ENCODE measurements at regions not wholly inside any gene's neighbourhood (a gene's known extent, or its start where the extent isn't known, plus 50 kb on each side); places are given as distances from the start of the nearest gene placed in this dataset.

DNA sequence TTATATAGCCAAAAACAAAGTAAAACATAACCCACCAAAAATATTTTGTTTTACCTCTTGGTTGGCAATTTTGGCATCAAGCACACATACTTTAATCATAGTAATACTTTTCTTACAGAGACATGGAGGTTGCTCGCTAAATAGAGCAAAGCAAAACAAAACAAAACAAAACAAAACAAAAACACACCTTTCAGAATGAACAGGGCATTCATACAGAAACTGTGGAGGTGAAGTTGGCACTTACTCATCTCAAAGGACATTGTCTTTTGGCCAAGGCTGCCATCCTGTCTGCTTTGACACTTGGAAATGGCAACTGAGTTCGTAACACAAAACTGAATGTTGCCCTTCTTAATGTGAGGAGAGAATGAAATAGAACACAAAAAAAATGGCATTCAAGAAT, 773.1 kb downstream of the USP25 start:
- H3K4me1 ChIP-seq (ENCODE audit: control insufficient read depth, insufficient read depth, low read length) = no peaks in the 10 kb centered on the region
- H3K9me3 ChIP-seq (ENCODE audit: control insufficient read depth, low read length) = no peaks in the 10 kb centered on the region
- no peak overlapping the region for H3K27ac ChIP-seq (ENCODE audit: insufficient read depth, low read depth, low read length, poor library complexity, severe bottlenecking)
- no peak overlapping the region for H3K4me3 ChIP-seq (ENCODE audit: insufficient read depth, low read depth, low read length)
- H3K27me3 ChIP-seq (ENCODE audit: control insufficient read depth, insufficient read depth, low read length, poor library complexity, severe bottlenecking) = no peaks in the 10 kb centered on the region
- H3K36me3 ChIP-seq (ENCODE audit: control insufficient read depth, insufficient read depth, low read length) = no peaks in the 10 kb centered on the region
- WGBS, 2 experiments = 91 to 97% methylated on average over 2 of the region's 2 CpGs

DNA sequence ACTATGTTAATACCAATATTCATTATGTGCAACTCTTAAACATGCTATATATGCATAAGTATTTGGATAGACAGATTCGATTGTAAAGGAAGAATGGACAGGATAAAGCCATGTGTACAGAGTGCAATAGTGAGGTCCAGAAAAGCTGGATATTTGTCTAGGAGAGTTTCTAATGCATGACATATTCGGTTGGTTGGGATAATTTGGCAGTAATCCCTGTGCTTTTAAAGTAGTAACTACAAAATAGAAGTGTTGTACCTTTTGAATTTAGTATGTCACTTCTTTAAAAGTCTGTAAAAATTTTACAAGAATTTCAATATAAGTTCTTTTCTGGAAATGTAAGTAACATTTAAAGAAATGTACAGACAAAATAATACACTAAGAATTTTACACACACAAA, 774.5 kb downstream of the USP25 start:
- Histone ChIP-seq H3K9me3 (ENCODE audit: control insufficient read depth, low read length) (no peaks in the 10 kb centered on the region), H3K4me3 (ENCODE audit: insufficient read depth, low read depth, low read length) (no peak overlapping the region), H3K27ac (ENCODE audit: insufficient read depth, low read depth, low read length, poor library complexity, severe bottlenecking) (no peak overlapping the region), H3K4me1 (ENCODE audit: control insufficient read depth, insufficient read depth, low read length) (no peaks in the 10 kb centered on the region), H3K27me3 (ENCODE audit: control insufficient read depth, insufficient read depth, low read length, poor library complexity, severe bottlenecking) (no peaks in the 10 kb centered on the region), H3K36me3 (ENCODE audit: control insufficient read depth, insufficient read depth, low read length) (no peaks in the 10 kb centered on the region)
- WGBS, 2 experiments = 84 to 94% methylated on average over 2 of the region's 2 CpGs

DNA sequence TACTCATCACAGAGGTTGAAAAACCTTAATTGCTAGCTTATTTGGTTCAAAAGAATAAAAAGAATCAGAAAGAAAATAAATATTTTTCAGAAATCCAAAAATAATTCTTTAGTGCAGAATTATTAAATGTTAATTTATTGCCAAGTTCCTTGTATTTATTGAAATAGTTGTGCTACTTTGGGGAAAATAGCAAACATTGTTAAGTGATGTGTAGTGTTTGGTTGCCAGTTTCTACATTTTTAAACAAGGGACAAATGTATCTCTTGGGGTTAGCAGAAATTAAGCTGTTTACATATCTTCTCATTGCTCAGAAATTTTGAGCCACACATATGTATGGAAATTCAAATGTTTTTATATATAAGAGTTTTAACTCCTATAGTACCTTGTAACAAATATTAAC, 775.0 kb downstream of the USP25 start:
- H3K27ac ChIP-seq (ENCODE audit: insufficient read depth, low read depth, low read length, poor library complexity, severe bottlenecking) = no peak overlapping the region
- H3K4me1 ChIP-seq (ENCODE audit: control insufficient read depth, insufficient read depth, low read length) = no peaks in the 10 kb centered on the region
- H3K27me3 ChIP-seq (ENCODE audit: control insufficient read depth, insufficient read depth, low read length, poor library complexity, severe bottlenecking) = no peaks in the 10 kb centered on the region
- H3K36me3 ChIP-seq (ENCODE audit: control insufficient read depth, insufficient read depth, low read length) = no peaks in the 10 kb centered on the region
- H3K4me3 ChIP-seq (ENCODE audit: insufficient read depth, low read depth, low read length) = no peak overlapping the region
- H3K9me3 ChIP-seq (ENCODE audit: control insufficient read depth, low read length) = no peaks in the 10 kb centered on the region

DNA sequence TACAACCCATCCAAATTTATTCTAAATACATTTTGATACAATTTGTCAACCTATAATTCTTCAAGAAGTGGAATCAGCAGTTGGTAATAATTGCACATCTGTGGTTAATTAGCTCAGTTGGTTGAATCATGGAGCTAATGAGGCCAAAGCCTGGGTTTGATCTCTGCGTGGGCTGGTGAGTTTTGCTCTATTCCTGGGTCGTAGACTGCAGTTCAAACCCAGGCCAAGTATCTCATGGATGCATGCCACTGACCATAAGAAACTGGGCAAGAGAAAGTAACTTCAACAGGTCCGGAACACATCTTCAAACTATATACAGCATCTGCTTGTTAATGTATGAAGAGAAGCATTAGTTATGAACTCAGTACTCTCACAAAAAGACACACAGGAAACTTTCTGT, 779.7 kb downstream of the USP25 start:
- 92 to 97% methylated on average over 2 to 3 of the region's 3 CpGs for WGBS, 2 experiments
- no peaks in the 10 kb centered on the region for H3K27me3 ChIP-seq (ENCODE audit: control insufficient read depth, insufficient read depth, low read length, poor library complexity, severe bottlenecking)
- H3K36me3 ChIP-seq (ENCODE audit: control insufficient read depth, insufficient read depth, low read length) = no peaks in the 10 kb centered on the region
- no peak overlapping the region for H3K27ac ChIP-seq (ENCODE audit: insufficient read depth, low read depth, low read length, poor library complexity, severe bottlenecking)
- H3K4me3 ChIP-seq (ENCODE audit: insufficient read depth, low read depth, low read length) = no peak overlapping the region
- H3K9me3 ChIP-seq (ENCODE audit: control insufficient read depth, low read length) = no peaks in the 10 kb centered on the region
- no peaks in the 10 kb centered on the region for H3K4me1 ChIP-seq (ENCODE audit: control insufficient read depth, insufficient read depth, low read length)

DNA sequence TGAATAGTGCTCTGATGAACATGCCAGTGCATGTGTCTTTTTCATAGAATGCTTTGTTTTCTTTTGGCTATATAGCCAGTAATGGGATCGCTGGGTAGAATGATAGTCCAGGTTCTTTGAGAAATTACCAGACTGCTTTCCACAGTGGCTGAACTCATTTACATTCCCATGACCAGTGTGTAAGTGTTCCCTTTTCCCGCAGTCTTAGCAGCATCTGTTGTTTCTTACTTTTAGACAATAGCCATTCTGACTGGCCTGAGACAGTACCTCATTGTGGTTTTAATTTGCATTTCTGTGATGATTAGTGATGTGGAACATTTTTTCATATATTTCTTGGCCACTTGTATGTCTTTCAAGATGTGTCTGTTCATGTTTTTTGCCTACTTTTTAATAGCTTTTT, 784.5 kb downstream of the USP25 start:
- no peaks in the 10 kb centered on the region for H3K27me3 ChIP-seq (ENCODE audit: control insufficient read depth, insufficient read depth, low read length, poor library complexity, severe bottlenecking)
- no peaks in the 10 kb centered on the region for H3K9me3 ChIP-seq (ENCODE audit: control insufficient read depth, low read length)
- WGBS, 2 experiments = 95 to 96% methylated on average over 2 of the region's 2 CpGs
- H3K27ac ChIP-seq (ENCODE audit: insufficient read depth, low read depth, low read length, poor library complexity, severe bottlenecking) = no peak overlapping the region
- H3K4me3 ChIP-seq (ENCODE audit: insufficient read depth, low read depth, low read length) = no peak overlapping the region
- no peaks in the 10 kb centered on the region for H3K4me1 ChIP-seq (ENCODE audit: control insufficient read depth, insufficient read depth, low read length)
- no peaks in the 10 kb centered on the region for H3K36me3 ChIP-seq (ENCODE audit: control insufficient read depth, insufficient read depth, low read length)

DNA sequence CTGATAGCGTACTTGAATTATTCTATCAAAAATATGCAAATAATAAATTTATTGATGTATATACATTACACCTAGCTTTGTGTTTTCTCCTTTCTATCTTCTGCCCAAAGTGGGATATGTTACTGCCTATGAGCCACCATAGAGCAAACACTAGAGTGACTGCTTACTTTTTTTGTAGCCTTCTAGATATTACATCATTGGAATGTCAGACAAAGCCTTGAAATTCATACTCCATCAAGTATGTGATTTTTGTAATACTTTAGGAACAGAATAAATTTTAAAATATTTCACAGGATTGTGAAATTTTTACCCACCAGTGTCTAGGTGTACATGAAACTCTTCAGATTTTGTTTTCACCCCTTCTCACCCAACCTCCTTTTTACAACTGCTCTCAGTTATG, 787.6 kb downstream of the USP25 start:
- H3K4me1 ChIP-seq (ENCODE audit: control insufficient read depth, insufficient read depth, low read length) = no peaks in the 10 kb centered on the region
- no peak overlapping the region for H3K4me3 ChIP-seq (ENCODE audit: insufficient read depth, low read depth, low read length)
- no peaks in the 10 kb centered on the region for H3K27me3 ChIP-seq (ENCODE audit: control insufficient read depth, insufficient read depth, low read length, poor library complexity, severe bottlenecking)
- no CpG with 5 or more reads among the region's 1 CpG for WGBS, 2 experiments
- no peaks in the 10 kb centered on the region for H3K36me3 ChIP-seq (ENCODE audit: control insufficient read depth, insufficient read depth, low read length)
- no peaks in the 10 kb centered on the region for H3K9me3 ChIP-seq (ENCODE audit: control insufficient read depth, low read length)
- no peak overlapping the region for H3K27ac ChIP-seq (ENCODE audit: insufficient read depth, low read depth, low read length, poor library complexity, severe bottlenecking)

DNA sequence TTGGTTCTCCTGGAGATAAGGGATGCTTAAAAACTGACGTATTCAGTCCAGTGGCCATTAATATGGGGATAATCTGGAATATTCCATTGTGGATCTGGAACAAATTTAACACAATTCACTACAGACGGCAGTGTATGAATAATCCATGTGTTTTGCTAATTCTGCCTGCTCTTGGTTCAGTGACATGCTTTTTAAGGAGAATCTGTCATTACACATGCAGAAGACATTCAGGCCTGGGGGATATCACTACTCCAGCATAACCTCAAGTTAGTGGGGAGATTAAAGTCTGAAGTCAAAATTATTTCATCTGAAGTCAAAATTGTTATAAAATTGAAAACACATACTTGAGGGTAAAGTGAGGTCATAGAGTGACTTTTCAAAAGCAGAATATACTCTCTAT, 789.3 kb downstream of the USP25 start:
- no peak overlapping the region for H3K4me3 ChIP-seq (ENCODE audit: insufficient read depth, low read depth, low read length)
- H3K27me3 ChIP-seq (ENCODE audit: control insufficient read depth, insufficient read depth, low read length, poor library complexity, severe bottlenecking) = no peaks in the 10 kb centered on the region
- no peaks in the 10 kb centered on the region for H3K4me1 ChIP-seq (ENCODE audit: control insufficient read depth, insufficient read depth, low read length)
- no peaks in the 10 kb centered on the region for H3K36me3 ChIP-seq (ENCODE audit: control insufficient read depth, insufficient read depth, low read length)
- no peak overlapping the region for H3K27ac ChIP-seq (ENCODE audit: insufficient read depth, low read depth, low read length, poor library complexity, severe bottlenecking)
- H3K9me3 ChIP-seq (ENCODE audit: control insufficient read depth, low read length) = no peaks in the 10 kb centered on the region
- WGBS, 2 experiments = 98 to 100% methylated on average over 2 of the region's 2 CpGs

DNA sequence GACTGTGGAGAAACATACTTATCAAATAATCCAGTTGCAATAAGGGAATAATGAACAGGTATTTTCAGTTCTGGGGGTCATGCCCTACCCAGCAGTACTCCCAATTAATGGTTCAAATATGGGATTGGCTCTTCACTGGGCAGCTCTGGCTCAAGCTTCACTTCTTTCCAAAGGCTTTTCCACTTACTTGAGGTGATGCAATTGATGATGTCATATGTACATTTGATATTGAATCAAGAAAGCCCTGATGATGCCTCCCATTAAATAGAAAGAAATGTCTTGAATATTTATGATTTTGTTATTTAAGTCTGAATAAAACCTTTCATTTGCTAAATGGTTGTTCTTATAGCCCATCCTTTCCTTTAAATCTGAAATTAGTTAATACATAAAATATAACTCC, 789.9 kb downstream of the USP25 start:
- no peaks in the 10 kb centered on the region for H3K9me3 ChIP-seq (ENCODE audit: control insufficient read depth, low read length)
- H3K27ac ChIP-seq (ENCODE audit: insufficient read depth, low read depth, low read length, poor library complexity, severe bottlenecking) = no peak overlapping the region
- H3K36me3 ChIP-seq (ENCODE audit: control insufficient read depth, insufficient read depth, low read length) = no peaks in the 10 kb centered on the region
- no peaks in the 10 kb centered on the region for H3K27me3 ChIP-seq (ENCODE audit: control insufficient read depth, insufficient read depth, low read length, poor library complexity, severe bottlenecking)
- no peak overlapping the region for H3K4me3 ChIP-seq (ENCODE audit: insufficient read depth, low read depth, low read length)
- H3K4me1 ChIP-seq (ENCODE audit: control insufficient read depth, insufficient read depth, low read length) = no peaks in the 10 kb centered on the region

DNA sequence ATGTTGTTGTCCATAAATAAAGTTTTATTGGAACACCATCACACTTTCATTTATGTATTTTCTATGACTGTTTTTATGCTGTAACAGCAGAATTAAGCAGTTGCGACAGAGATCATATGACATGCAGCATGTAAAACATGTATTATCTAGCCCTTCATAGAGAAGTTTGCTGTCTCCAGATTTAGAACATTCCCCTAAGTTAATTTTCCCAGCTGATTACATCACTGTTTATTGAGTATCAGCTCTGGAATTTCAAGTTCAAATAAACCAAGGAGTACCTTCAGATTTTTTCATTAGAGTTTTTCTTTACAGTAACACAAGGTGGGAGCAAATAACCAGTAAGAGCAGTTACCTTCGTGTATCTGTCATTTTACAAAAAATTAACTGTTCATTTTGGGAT, 792.8 kb downstream of the USP25 start:
- WGBS, 2 experiments = 88 to 100% methylated on average over 1 to 2 of the region's 2 CpGs
- H3K4me1 ChIP-seq (ENCODE audit: control insufficient read depth, insufficient read depth, low read length) = no peaks in the 10 kb centered on the region
- H3K27me3 ChIP-seq (ENCODE audit: control insufficient read depth, insufficient read depth, low read length, poor library complexity, severe bottlenecking) = no peaks in the 10 kb centered on the region
- no peak overlapping the region for H3K27ac ChIP-seq (ENCODE audit: insufficient read depth, low read depth, low read length, poor library complexity, severe bottlenecking)
- no peaks in the 10 kb centered on the region for H3K9me3 ChIP-seq (ENCODE audit: control insufficient read depth, low read length)
- H3K36me3 ChIP-seq (ENCODE audit: control insufficient read depth, insufficient read depth, low read length) = no peaks in the 10 kb centered on the region
- H3K4me3 ChIP-seq (ENCODE audit: insufficient read depth, low read depth, low read length) = no peak overlapping the region

DNA sequence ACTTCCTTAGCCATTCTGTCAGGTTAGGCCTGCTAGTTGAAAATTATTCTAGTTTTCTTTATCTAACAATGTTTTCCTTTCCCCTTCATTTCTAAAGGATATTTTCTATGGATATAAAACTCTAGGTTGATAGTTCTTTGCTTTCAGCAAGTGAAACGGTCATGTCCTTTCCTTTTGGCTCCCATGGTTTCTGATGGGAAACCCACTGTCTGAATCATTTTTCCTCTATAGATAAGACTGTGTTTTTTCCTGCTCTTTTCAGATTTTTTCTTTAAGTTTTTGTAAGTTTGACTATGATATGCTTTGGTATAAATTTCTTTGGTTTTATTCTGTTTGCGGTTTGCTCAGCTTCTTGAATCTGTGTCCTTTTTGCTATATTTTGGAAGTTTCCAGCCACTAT, 800.9 kb downstream of the USP25 start:
- H3K36me3 ChIP-seq (ENCODE audit: control insufficient read depth, insufficient read depth, low read length) = no peaks in the 10 kb centered on the region
- no peaks in the 10 kb centered on the region for H3K4me1 ChIP-seq (ENCODE audit: control insufficient read depth, insufficient read depth, low read length)
- H3K27ac ChIP-seq (ENCODE audit: insufficient read depth, low read depth, low read length, poor library complexity, severe bottlenecking) = no peak overlapping the region
- no peaks in the 10 kb centered on the region for H3K9me3 ChIP-seq (ENCODE audit: control insufficient read depth, low read length)
- no peak overlapping the region for H3K4me3 ChIP-seq (ENCODE audit: insufficient read depth, low read depth, low read length)
- 88 to 91% methylated on average over 2 of the region's 2 CpGs for WGBS, 2 experiments
- no peaks in the 10 kb centered on the region for H3K27me3 ChIP-seq (ENCODE audit: control insufficient read depth, insufficient read depth, low read length, poor library complexity, severe bottlenecking)

DNA sequence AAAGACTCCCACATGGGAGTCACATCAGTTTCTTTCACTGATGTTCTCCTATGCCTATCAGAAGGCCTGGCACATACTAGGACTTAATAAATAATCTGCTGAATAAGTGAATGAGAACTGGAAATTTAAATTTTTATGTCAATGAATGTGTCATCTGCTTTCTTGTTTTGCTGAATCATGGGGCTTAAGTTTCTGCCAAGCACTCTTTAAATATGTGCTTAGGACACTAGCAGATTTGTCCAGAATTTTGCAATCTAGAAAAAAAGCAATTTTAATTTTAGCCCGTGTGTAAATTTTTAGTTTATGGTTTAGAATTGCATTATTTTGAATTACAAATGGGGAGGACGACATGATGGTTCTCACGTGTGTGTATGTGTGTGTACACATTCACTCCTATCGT, 803.1 kb downstream of the USP25 start:
- Histone ChIP-seq H3K9me3 (ENCODE audit: control insufficient read depth, low read length) (no peaks in the 10 kb centered on the region), H3K4me3 (ENCODE audit: insufficient read depth, low read depth, low read length) (no peak overlapping the region), H3K4me1 (ENCODE audit: control insufficient read depth, insufficient read depth, low read length) (no peaks in the 10 kb centered on the region), H3K27ac (ENCODE audit: insufficient read depth, low read depth, low read length, poor library complexity, severe bottlenecking) (no peak overlapping the region), H3K27me3 (ENCODE audit: control insufficient read depth, insufficient read depth, low read length, poor library complexity, severe bottlenecking) (no peaks in the 10 kb centered on the region), H3K36me3 (ENCODE audit: control insufficient read depth, insufficient read depth, low read length) (no peaks in the 10 kb centered on the region)
- WGBS, 2 experiments = 92 to 97% methylated on average over 4 of the region's 4 CpGs

All from ectodermal cell (in vitro differentiated cells).